HCT116 (cell line): ENCODE measurements at regions not wholly inside any gene's neighbourhood (a gene's known extent, or its start where the extent isn't known, plus 50 kb on each side); places are given as distances from the start of the nearest gene placed in this dataset.

Experiments
- ATAC-seq: fragments of 200-7000 bp; cut with Tn5 transposase; 2 replicates; pipeline ENCODE4 v1.9.1; 2020; ENCODE audit warnings: mild to moderate bottlenecking, moderate library complexity
- BruUV-seq: library from RNA; stranded (reverse); fragments of 400-500 nt; replicated peaks from 2 replicates; lab custom pipeline; 2021; lab: Mats Ljungman, UMichigan
- CTCF ChIA-PET: fragments of 300-600 bp; sonication (Branson Sonifier 250); formaldehyde crosslinking; loops from one replicate; lab custom pipeline; 2021; ENCODE audit warnings: antibody characterized with exemption; lab: Charles Lee
- POLR2A ChIA-PET: fragments of 300-600, 350-600 bp; sonication (Branson Sonifier 250); formaldehyde crosslinking; loops from one replicate; lab custom pipeline; 2021; ENCODE audit warnings: antibody characterized with exemption; lab: Charles Lee
- RAD21 ChIA-PET, 2 experiments: fragments of 300-600 bp; sonication (Branson Sonifier 250); formaldehyde crosslinking; loops; one replicate each; lab custom pipeline; 2023; ENCODE audit warnings: low total read pairs in 2 of 2; ENCODE audit not compliant: uncharacterized antibody in 2 of 2, unreplicated experiment in 2 of 2, low non-redundant PET in 1 of 2; lab: Charles Lee
- DNase-seq: peaks from one replicate; pipeline ENCODE4 v3.0.0-alpha.2; 2010; ENCODE audit warnings: low read depth, low spot score
- H2AFZ ChIP-seq: fragments of 200-600 bp; shearing (Covaris generic), sonication (generic); 2 replicates; pipeline ENCODE4 v1.6.1; 2017; ENCODE audit warnings: low read depth, mixed run types, mixed read lengths, antibody characterized with exemption, low read length; ENCODE audit not compliant: poor library complexity, severe bottlenecking
- H3K27ac ChIP-seq: 2 replicates; pipeline ENCODE4 v1.5.1; 2012; ENCODE audit warnings: low read depth, low read length
- H3K27me3 ChIP-seq: fragments of 200-600 bp; sonication (generic); 2 replicates; pipeline ENCODE4 v1.6.1; 2016; ENCODE audit warnings: mixed run types, low read length, mixed read lengths; ENCODE audit not compliant: insufficient read depth
- H3K36me3 ChIP-seq, 2 experiments: fragments of 200-500 bp in 1 of 2; fragments of 200-600 bp in 1 of 2; sonication (Bioruptor generic) in 1 of 2; sonication (generic) in 1 of 2; 2 replicates each; pipeline versions ENCODE4 v1.5.1 to v1.6.1; 2014 to 2016; ENCODE audit warnings: low read length in 2 of 2, inconsistent platforms in 1 of 2, mixed read lengths in 1 of 2, mixed run types in 1 of 2; ENCODE audit not compliant: insufficient read depth in 2 of 2, control insufficient read depth in 1 of 2
- H3K4me1 ChIP-seq, 2 experiments: fragments of 200-600 bp in 1 of 2; sonication (generic) in 1 of 2; 2 replicates each; pipeline versions ENCODE4 v1.5.1 to v1.6.1; 2012 to 2017; ENCODE audit warnings: low read length in 2 of 2, inconsistent platforms in 1 of 2, mild to moderate bottlenecking in 1 of 2, mixed read lengths in 1 of 2, mixed run types in 1 of 2, moderate library complexity in 1 of 2; ENCODE audit not compliant: insufficient read depth in 2 of 2, control insufficient read depth in 1 of 2
- H3K4me2 ChIP-seq: fragments of 200-600 bp; sonication (generic); 2 replicates; pipeline ENCODE4 v1.6.1; 2017; ENCODE audit warnings: mixed run types, low read length, mixed read lengths
- H3K4me3 ChIP-seq, 2 experiments: fragments of 200-600 bp in 1 of 2; sonication (generic) in 1 of 2; replicated peaks in 1 of 2; 2 replicates each; pipeline ENCODE4 v1.5.1; 2011 to 2016; ENCODE audit warnings: low read length in 2 of 2, control low read depth in 1 of 2, low read depth in 1 of 2, mild to moderate bottlenecking in 1 of 2, mixed read lengths in 1 of 2, mixed run types in 1 of 2
- H3K79me2 ChIP-seq: fragments of 200-600 bp; sonication (generic); 2 replicates; pipeline ENCODE4 v1.6.1; 2017; ENCODE audit warnings: mild to moderate bottlenecking, mixed run types, low read length, moderate library complexity, mixed read lengths; ENCODE audit not compliant: insufficient read depth
- H3K9ac ChIP-seq: fragments of 200-600 bp; sonication (generic); 2 replicates; pipeline ENCODE4 v1.6.1; 2016; ENCODE audit warnings: low read length, mixed read lengths
- H3K9me2 ChIP-seq: fragments of 200-600 bp; sonication (generic), shearing (Covaris generic); 2 replicates; pipeline ENCODE4 v1.6.1; 2017; ENCODE audit warnings: mixed run types, mild to moderate bottlenecking, moderate library complexity; ENCODE audit not compliant: insufficient read depth
- H3K9me3 ChIP-seq, 2 experiments: fragments of 200-500 bp in 1 of 2; fragments of 200-600 bp in 1 of 2; sonication (Bioruptor generic) in 1 of 2; sonication (generic) in 1 of 2; 2 replicates each; pipeline ENCODE4 v1.6.1; 2014 to 2017; ENCODE audit warnings: low read length in 2 of 2, mixed read lengths in 2 of 2, inconsistent platforms in 1 of 2, low read depth in 1 of 2, mild to moderate bottlenecking in 1 of 2, mixed run types in 1 of 2, moderate library complexity in 1 of 2; ENCODE audit not compliant: control insufficient read depth in 1 of 2, insufficient read depth in 1 of 2
- H4K20me1 ChIP-seq: fragments of 200-600 bp; sonication (generic), shearing (Covaris generic); 2 replicates; pipeline ENCODE4 v1.6.1; 2017; ENCODE audit warnings: mixed run types, mild to moderate bottlenecking, moderate library complexity; ENCODE audit not compliant: insufficient read depth
- CEBPB ChIP-seq: IDR thresholded peaks from 2 replicates; pipeline ENCODE4 v1.6.1; 2012; ENCODE audit warnings: low read depth
- EZH2phosphoT487 ChIP-seq: fragments of 200-600 bp; IDR thresholded peaks from 2 replicates; pipeline ENCODE4 v1.6.1; 2018; ENCODE audit warnings: antibody characterized with exemption, borderline replicate concordance
- JUND ChIP-seq: IDR thresholded peaks from 2 replicates; pipeline ENCODE4 v1.6.1; 2012
- POLR2AphosphoS5 ChIP-seq: IDR thresholded peaks from 2 replicates; pipeline ENCODE4 v1.6.1; 2011; ENCODE audit warnings: mild to moderate bottlenecking, low read depth, low read length, moderate library complexity
- SRF ChIP-seq: IDR thresholded peaks from 2 replicates; pipeline ENCODE4 v1.6.1; 2012; ENCODE audit warnings: low read depth
- TCF7L2 ChIP-seq: IDR thresholded peaks from 2 replicates; pipeline ENCODE4 v1.7.0; 2011; ENCODE audit warnings: borderline replicate concordance, inconsistent platforms; ENCODE audit not compliant: insufficient read depth, insufficient read length; ENCODE audit errors: extremely low read depth
- ZBTB33 ChIP-seq: IDR thresholded peaks from 2 replicates; pipeline ENCODE4 v1.6.1; 2011; ENCODE audit warnings: mild to moderate bottlenecking, low read length, moderate library complexity; ENCODE audit not compliant: insufficient replicate concordance; ENCODE audit errors: extremely low read depth
- ZFX ChIP-seq: fragments of 450-650 bp; IDR thresholded peaks from 2 replicates; pipeline ENCODE4 v1.6.1; 2017
- intact Hi-C: fragments of 100-400 bp; cut with micrococcal nuclease; formaldehyde crosslinking; loops from 2 replicates; pipeline ENCODE4 v1.10.0; 2022

- peak; percentile 91 for TF ChIP-seq JUND
Measured at GRCh38 chr5:77893225-77893860, 117.2 kb upstream of the TBCA start (continued).

- ATAC-seq: 0 out of 2 replicates have a peak, but pooled peaks have one; percentile 4
- no peaks in the 10 kb centered on the region for H3K79me2 ChIP-seq
- H3K36me3 ChIP-seq: no peaks in the 10 kb centered on the region
- TF ChIP-seq SRF: no peak
- TF ChIP-seq TCF7L2: peak; percentile 34
- RAD21 ChIA-PET: no interaction called here
- H3K4me3 ChIP-seq: no peak overlapping the region
- intact Hi-C loops: no loop called here
- POLR2A ChIA-PET: no interaction called here
- no TSS peak for BruUV-seq
- H3K27ac ChIP-seq: no peak overlapping the region
- CTCF ChIA-PET: no interaction called here
- H4K20me1 ChIP-seq: no peaks in the 10 kb centered on the region
- H2AFZ ChIP-seq: no peak overlapping the region
- H3K9me3 ChIP-seq: no peaks in the 10 kb centered on the region
- H3K27me3 ChIP-seq: peaks cover 6% of the 10 kb centered on the region; the same call in 1 of the 2 replicates
- H3K9ac ChIP-seq: no peak overlapping the region
- no peaks in the 10 kb centered on the region for H3K9me2 ChIP-seq
- DNase-seq: no peak
- H3K4me1 ChIP-seq: peaks cover 9 to 26% of the 10 kb centered on the region in 2 experiments
- H3K4me2 ChIP-seq: no peak overlapping the region
Measured at GRCh38 chr5:77892061-77893010, 116.2 kb upstream of the TBCA start.

- ChIA-PET CTCF (no interaction called here), RAD21 (no interaction called here), POLR2A (no interaction called here)
- no peak for ATAC-seq
- Histone ChIP-seq H3K9me3 (no peaks in the 10 kb centered on the region), H3K27me3 (peaks cover 17% of the 10 kb centered on the region; the same call in 1 of the 2 replicates), H3K79me2 (no peaks in the 10 kb centered on the region), H3K4me3 (no peak overlapping the region), H3K9ac (no peak overlapping the region), H3K9me2 (no peaks in the 10 kb centered on the region), H3K27ac (no peak overlapping the region), H3K4me2 (no peak overlapping the region), H4K20me1 (no peaks in the 10 kb centered on the region), H3K4me1 (peaks cover 0 to 6% of the 10 kb centered on the region in 2 experiments; a peak in 2 of 4 replicates), H3K36me3 (no peaks in the 10 kb centered on the region), H2AFZ (no peak overlapping the region)
- DNase-seq: no peak
- intact Hi-C loops: no loop called here
- TF ChIP-seq ZBTB33 (no peak), CEBPB (no peak), ZFX (no peak), POLR2AphosphoS5 (no peak), JUND (no peak), EZH2phosphoT487 (no peak)
- no TSS peak for BruUV-seq
Measured at GRCh38 chr5:77885519-77885918, 109.4 kb upstream of the TBCA start.
